GM13976 (cell line): ENCODE measurements at regions not wholly inside any gene's neighbourhood (a gene's known extent, or its start where the extent isn't known, plus 50 kb on each side); places are given as distances from the start of the nearest gene placed in this dataset.

Experiments
- DNase-seq: peaks from one replicate; pipeline ENCODE4 v3.0.0; 2012; ENCODE audit warnings: low spot score
- in situ Hi-C: fragments of 300-500 bp; cut with MboI; formaldehyde crosslinking; loops from one replicate; pipeline ENCODE4 v1.12.0; 2022; ENCODE audit warnings: low sequenced_read_pairs, mixed read lengths, inconsistent platforms; ENCODE audit not compliant: unreplicated experiment
- TF ChIP-seq, protein P1 (sequence below): IDR thresholded peaks from 2 replicates; pipeline ENCODE4 v1.5.1; 2012; ENCODE audit warnings: borderline replicate concordance, mild to moderate bottlenecking; ENCODE audit not compliant: insufficient read depth; ENCODE audit errors: extremely low read depth, missing control alignments, control extremely low read depth

GRCh38 chr2:226158229-226158628, 641.4 kb downstream of the IRS1 start:
- TF ChIP-seq, protein P1, sequence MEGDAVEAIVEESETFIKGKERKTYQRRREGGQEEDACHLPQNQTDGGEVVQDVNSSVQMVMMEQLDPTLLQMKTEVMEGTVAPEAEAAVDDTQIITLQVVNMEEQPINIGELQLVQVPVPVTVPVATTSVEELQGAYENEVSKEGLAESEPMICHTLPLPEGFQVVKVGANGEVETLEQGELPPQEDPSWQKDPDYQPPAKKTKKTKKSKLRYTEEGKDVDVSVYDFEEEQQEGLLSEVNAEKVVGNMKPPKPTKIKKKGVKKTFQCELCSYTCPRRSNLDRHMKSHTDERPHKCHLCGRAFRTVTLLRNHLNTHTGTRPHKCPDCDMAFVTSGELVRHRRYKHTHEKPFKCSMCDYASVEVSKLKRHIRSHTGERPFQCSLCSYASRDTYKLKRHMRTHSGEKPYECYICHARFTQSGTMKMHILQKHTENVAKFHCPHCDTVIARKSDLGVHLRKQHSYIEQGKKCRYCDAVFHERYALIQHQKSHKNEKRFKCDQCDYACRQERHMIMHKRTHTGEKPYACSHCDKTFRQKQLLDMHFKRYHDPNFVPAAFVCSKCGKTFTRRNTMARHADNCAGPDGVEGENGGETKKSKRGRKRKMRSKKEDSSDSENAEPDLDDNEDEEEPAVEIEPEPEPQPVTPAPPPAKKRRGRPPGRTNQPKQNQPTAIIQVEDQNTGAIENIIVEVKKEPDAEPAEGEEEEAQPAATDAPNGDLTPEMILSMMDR, result no peak
- in situ Hi-C loops, result no loop called here
- no peak for DNase-seq

DNA sequence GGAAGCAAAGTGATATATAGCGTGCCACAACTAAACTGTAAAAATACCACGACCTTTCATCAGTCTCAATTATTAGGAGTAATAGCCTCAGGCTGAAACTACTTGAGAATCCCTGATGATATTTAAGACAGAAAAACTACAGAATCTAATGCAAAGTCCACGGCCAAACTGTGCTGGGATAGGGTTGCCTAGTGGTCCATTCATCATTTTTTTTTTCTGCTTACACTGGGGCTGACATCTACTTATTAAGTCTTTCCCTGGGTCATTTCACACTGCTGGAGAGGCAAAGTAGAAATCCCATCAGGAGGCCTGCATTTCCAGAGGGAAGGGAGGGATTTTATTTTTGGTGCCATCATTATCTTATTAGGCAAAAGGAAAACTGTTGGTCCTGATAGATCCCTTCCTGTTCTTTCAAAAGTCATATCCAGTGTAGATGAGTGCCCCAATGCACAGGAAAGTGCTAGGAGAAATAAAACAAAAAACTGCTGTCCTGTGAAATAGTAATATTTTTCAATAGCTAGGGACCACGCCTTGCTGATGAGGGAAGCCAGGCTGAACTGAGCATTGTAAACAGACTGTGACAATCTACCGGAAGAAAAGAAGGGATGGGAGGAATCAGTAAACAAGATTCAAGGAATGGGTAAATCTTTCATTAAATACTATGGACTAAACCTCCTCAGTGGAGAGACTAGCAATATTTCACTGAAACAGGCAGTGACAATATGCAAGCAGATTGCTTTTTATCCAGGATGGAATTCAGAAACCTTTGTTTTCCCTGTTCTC, 644.3 kb downstream of the IRS1 start:
- in situ Hi-C loops, result no loop called here
- TF ChIP-seq, protein P1, result no peak
- no peak for DNase-seq

DNA sequence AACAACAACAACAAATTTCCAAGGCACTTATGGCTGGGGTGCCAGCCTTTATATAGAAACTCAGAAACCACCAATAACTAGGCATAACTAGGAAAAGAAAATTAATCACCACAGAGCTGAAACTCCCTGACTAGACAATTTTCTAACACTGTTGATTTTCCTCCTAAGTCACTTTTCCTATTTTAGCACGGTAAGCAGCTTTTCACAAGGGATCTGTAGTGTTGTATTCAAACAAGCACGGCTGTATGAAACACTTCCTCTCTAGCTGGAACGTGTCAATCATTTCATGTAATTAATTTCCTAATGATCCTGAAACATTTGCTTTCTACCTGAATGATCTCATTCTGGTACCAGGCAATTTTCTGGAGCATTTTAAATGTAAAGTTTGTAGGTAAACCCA, 645.0 kb downstream of the IRS1 start:
- in situ Hi-C loops, result no loop called here
- DNase-seq, result no peak
- TF ChIP-seq, protein P1, result no peak

GRCh38 chr2:226153553-226153952, 646.1 kb downstream of the IRS1 start:
- DNase-seq, result no peak
- in situ Hi-C loops, result no loop called here

DNA sequence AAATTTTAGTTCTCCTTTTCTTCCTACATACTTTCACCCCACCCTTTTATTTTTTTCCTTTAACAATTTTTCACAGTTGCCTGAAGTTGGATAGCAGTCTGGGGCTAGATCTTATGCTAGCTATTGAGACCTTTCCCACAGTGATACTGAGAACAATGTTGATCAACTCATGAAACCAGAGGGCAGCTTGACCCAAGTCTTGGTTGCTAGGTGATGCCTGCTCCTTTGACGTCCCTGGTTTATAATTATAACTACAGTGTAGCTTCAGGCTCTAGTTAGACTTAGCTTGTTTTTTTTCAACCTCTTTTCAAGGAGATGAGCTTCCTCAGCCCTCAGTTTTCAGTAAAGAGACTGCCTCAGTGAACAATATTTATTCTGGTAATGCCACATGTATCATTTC, 648.5 kb downstream of the IRS1 start:
- in situ Hi-C loops, result no loop called here
- no peak for DNase-seq
- TF ChIP-seq, protein P1, result no peak

More at GRCh38 chr2:226153553-226153952, 646.1 kb downstream of the IRS1 start:
- TF ChIP-seq, protein P1, result no peak

DNA sequence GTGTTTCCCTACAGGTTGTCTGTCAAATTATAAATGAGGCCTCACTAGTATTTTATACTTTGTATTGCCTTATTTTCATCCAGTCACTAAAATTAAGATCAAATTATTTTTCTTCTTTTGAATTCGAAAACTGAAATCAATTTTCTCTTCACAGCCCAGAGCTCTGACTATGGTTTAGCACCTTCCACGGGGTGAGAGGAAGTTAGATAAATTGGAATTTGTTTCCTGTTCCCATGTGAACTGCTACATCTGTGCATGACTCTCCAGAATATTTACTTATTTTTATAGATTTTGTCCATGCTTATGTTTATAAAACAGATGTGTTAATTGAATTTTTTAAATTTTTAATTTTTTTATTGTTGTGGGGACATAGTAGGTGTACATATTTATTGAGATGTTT, 656.5 kb downstream of the IRS1 start:
- in situ Hi-C loops, result no loop called here
- DNase-seq, result no peak
- TF ChIP-seq, protein P1, result no peak

GRCh38 chr2:226142463-226142862, 657.2 kb downstream of the IRS1 start:
- TF ChIP-seq, protein P1, result no peak
- no peak for DNase-seq
- in situ Hi-C loops, result no loop called here
